ENCODE measurements at regions not wholly inside any gene's neighbourhood (a gene's known extent, or its start where the extent isn't known, plus 50 kb on each side); places are given as distances from the start of the nearest gene placed in this dataset.

DNA sequence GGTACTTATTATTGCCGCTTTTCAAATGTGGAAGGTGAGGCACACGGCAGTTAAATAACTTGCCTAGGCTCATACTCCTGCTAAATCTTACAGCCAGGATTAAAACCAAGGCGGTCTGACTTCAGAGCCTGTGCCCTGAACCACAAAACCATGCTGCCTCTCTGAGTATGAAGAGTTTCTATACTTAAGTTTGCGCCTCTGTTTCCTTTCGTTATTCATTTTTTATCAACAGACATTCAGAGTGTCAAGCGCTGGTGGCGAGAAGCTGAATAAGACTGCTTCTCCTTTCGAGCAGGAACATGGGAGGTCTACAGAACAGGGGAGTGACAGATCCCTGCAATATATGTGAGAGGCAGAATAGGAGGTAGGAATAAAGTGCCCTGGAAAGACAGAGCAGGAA is 96.0 kb upstream of the DUSP10 start:
- no peak for DNase-seq
- Histone ChIP-seq H2BK5ac (ENCODE audit: insufficient read length, low read length) (no peak overlapping the region), H3K56ac (ENCODE audit: insufficient read length, low read depth, low read length) (no peak overlapping the region), H3K79me2 (ENCODE audit: insufficient read depth, low read length) (no peaks in the 10 kb centered on the region), H2BK20ac (ENCODE audit: low read depth, low read length, poor library complexity, severe bottlenecking) (no peak overlapping the region), H3K23me2 (ENCODE audit: insufficient read length, low read depth, low read length, poor library complexity, severe bottlenecking) (no peaks in the 10 kb centered on the region), H3K4me1 (ENCODE audit: insufficient read depth, low read length) (peaks cover 3% of the 10 kb centered on the region; the same call in 1 of the 2 replicates), H3K14ac (ENCODE audit: insufficient read depth, low read length) (no peak overlapping the region), H4K91ac (ENCODE audit: insufficient read length, low read depth, low read length) (no peak overlapping the region), H3K18ac (ENCODE audit: insufficient read length, low read depth, low read length) (no peak overlapping the region), H2AFZ (ENCODE audit: low read length) (no peak overlapping the region), H2AK5ac (ENCODE audit: insufficient read length, low read length) (no peak overlapping the region), H3T11ph (ENCODE audit: low read length) (no peak overlapping the region), H4K20me1 (ENCODE audit: control insufficient read depth, insufficient read depth, insufficient read length) (no peaks in the 10 kb centered on the region), H2BK120ac (ENCODE audit: low read depth, low read length, poor library complexity, severe bottlenecking) (no peak overlapping the region), H3K27me3 (ENCODE audit: insufficient read depth, low read length) (no peaks in the 10 kb centered on the region), H3K4ac (ENCODE audit: low read depth, low read length) (no peak overlapping the region), H3K23ac (ENCODE audit: insufficient read length, low read depth, low read length) (no peak overlapping the region), H2BK12ac (ENCODE audit: insufficient read length, low read depth, low read length) (no peak overlapping the region), H2BK15ac (ENCODE audit: low read depth, low read length) (no peak overlapping the region), H4K8ac (replicated peaks; ENCODE audit: insufficient read length, low read depth, low read length) (no peak overlapping the region), H3K9ac (ENCODE audit: extremely low read depth, insufficient read length, low read length) (no peak overlapping the region), H3K9me3 (ENCODE audit: control insufficient read depth, low read depth, low read length) (no peaks in the 10 kb centered on the region), H4K5ac (ENCODE audit: insufficient read length, low read depth, low read length) (no peak overlapping the region), H3K4me2 (ENCODE audit: insufficient read depth, insufficient read length, low read length) (no peak overlapping the region), H3K79me1 (ENCODE audit: insufficient read depth, low read depth, low read length, poor library complexity, severe bottlenecking) (no peaks in the 10 kb centered on the region), H3K27ac (ENCODE audit: insufficient read length, low read depth, low read length) (no peak overlapping the region)
- TF ChIP-seq, protein P1, sequence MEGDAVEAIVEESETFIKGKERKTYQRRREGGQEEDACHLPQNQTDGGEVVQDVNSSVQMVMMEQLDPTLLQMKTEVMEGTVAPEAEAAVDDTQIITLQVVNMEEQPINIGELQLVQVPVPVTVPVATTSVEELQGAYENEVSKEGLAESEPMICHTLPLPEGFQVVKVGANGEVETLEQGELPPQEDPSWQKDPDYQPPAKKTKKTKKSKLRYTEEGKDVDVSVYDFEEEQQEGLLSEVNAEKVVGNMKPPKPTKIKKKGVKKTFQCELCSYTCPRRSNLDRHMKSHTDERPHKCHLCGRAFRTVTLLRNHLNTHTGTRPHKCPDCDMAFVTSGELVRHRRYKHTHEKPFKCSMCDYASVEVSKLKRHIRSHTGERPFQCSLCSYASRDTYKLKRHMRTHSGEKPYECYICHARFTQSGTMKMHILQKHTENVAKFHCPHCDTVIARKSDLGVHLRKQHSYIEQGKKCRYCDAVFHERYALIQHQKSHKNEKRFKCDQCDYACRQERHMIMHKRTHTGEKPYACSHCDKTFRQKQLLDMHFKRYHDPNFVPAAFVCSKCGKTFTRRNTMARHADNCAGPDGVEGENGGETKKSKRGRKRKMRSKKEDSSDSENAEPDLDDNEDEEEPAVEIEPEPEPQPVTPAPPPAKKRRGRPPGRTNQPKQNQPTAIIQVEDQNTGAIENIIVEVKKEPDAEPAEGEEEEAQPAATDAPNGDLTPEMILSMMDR (conservative IDR thresholded peaks at IDR 0.05): no peak
- Mint-ChIP-seq H3K27me3 (ENCODE audit: low read depth) (no peaks in the 10 kb centered on the region; the same call in 1 of the 2 replicates), H3K4me1 (peaks cover 11 to 23% of the 10 kb centered on the region in 2 experiments), H3K9me3 (no peaks in the 10 kb centered on the region), H3K4me3 (no peak overlapping the region), H3K36me3 (ENCODE audit: insufficient read depth in 1 of 3, low read depth in 3 of 3) (no peaks in the 10 kb centered on the region), H3K27ac (no peak overlapping the region)
- no CpG with 5 or more reads among the region's 8 CpGs for WGBS (ENCODE audit: extremely low coverage, insufficient read length, low lambda C conversion rate)
